SK-N-SH treated with all-trans-retinoic acid at 6 μM for 48 hours (cell line): ENCODE measurements at regions not wholly inside any gene's neighbourhood (a gene's known extent, or its start where the extent isn't known, plus 50 kb on each side); places are given as distances from the start of the nearest gene placed in this dataset.

Experiments
- ATAC-seq: fragments of 200-7000 bp; cut with Tn5 transposase; 3 replicates; pipeline ENCODE4 v1.9.1; 2020; ENCODE audit warnings: mild to moderate bottlenecking, moderate library complexity
- ARNTL ChIP-seq: fragments of 450-650 bp; formaldehyde crosslinking; IDR thresholded peaks from 2 replicates; pipeline ENCODE4 v1.5.0; 2020; ENCODE audit warnings: low read depth, mild to moderate bottlenecking, moderate library complexity, borderline replicate concordance
- BACH2 ChIP-seq: fragments of 250-450 bp; sonication (Bioruptor Pico); IDR thresholded peaks from 2 replicates; pipeline ENCODE4 v1.9.0; 2021; ENCODE audit warnings: mild to moderate bottlenecking, borderline replicate concordance
- CSDC2 ChIP-seq: fragments of 250-450 bp; sonication (Bioruptor Pico); IDR thresholded peaks from 2 replicates; pipeline ENCODE4 v1.5.0; 2020; ENCODE audit warnings: mild to moderate bottlenecking, moderate library complexity
- CSRNP3 ChIP-seq: fragments of 250-450 bp; sonication (Bioruptor Pico); IDR thresholded peaks from 2 replicates; pipeline ENCODE4 v1.5.1; 2021; ENCODE audit warnings: mild to moderate bottlenecking, moderate library complexity
- ESRRG ChIP-seq: fragments of 250-450 bp; sonication (Bioruptor Pico); IDR thresholded peaks from 2 replicates; pipeline ENCODE4 v1.6.1; 2021; ENCODE audit warnings: mild to moderate bottlenecking
- GLIS3 ChIP-seq: fragments of 250-450 bp; sonication (Bioruptor Pico); IDR thresholded peaks from 2 replicates; pipeline ENCODE4 v1.5.0; 2020; ENCODE audit warnings: mild to moderate bottlenecking, moderate library complexity
- ISL1 ChIP-seq: fragments of 250-450 bp; sonication (Bioruptor Pico); IDR thresholded peaks from 2 replicates; pipeline ENCODE4 v2.1.2; 2022; ENCODE audit warnings: mild to moderate bottlenecking, moderate library complexity
- OSR1 ChIP-seq: fragments of 250-450 bp; sonication (Bioruptor Pico); IDR thresholded peaks from 2 replicates; pipeline ENCODE4 v1.8.0; 2022; ENCODE audit warnings: moderate library complexity, mild to moderate bottlenecking, inconsistent platforms
- PATZ1 ChIP-seq: fragments of 250-450 bp; sonication (Bioruptor Pico); IDR thresholded peaks from 2 replicates; pipeline ENCODE4 v1.8.0; 2020; ENCODE audit warnings: mild to moderate bottlenecking, moderate library complexity, borderline replicate concordance
- PPARA ChIP-seq: fragments of 250-450 bp; sonication (Bioruptor Pico); IDR thresholded peaks from 2 replicates; pipeline ENCODE4 v1.5.0; 2020; ENCODE audit warnings: mild to moderate bottlenecking, borderline replicate concordance
- RARB ChIP-seq: fragments of 250-450 bp; sonication (Bioruptor Pico); IDR thresholded peaks from 2 replicates; pipeline ENCODE4 v1.8.0; 2021; ENCODE audit warnings: mild to moderate bottlenecking, moderate library complexity
- SNAI2 ChIP-seq: fragments of 250-450 bp; sonication (Bioruptor Pico); IDR thresholded peaks from 2 replicates; pipeline ENCODE4 v1.5.0; 2020; ENCODE audit warnings: mild to moderate bottlenecking, moderate library complexity
- TCF4 ChIP-seq: fragments of 250-450 bp; sonication (Bioruptor Pico); IDR thresholded peaks from 2 replicates; pipeline ENCODE4 v1.8.0; 2021; ENCODE audit warnings: mild to moderate bottlenecking, moderate library complexity, borderline replicate concordance
- TOX ChIP-seq: fragments of 250-450 bp; sonication (Bioruptor Pico); IDR thresholded peaks from 2 replicates; pipeline ENCODE4 v1.8.0; 2021; ENCODE audit warnings: mild to moderate bottlenecking, moderate library complexity, borderline replicate concordance
- ZC3H10 ChIP-seq: fragments of 250-450 bp; sonication (Bioruptor Pico); IDR thresholded peaks from 2 replicates; pipeline ENCODE4 v1.5.1; 2021; ENCODE audit warnings: mild to moderate bottlenecking, moderate library complexity
- ZFP3 ChIP-seq: fragments of 250-450 bp; sonication (Bioruptor Pico); IDR thresholded peaks from 2 replicates; pipeline ENCODE4 v1.5.0; 2020; ENCODE audit warnings: mild to moderate bottlenecking, moderate library complexity
- ZFP30 ChIP-seq: fragments of 450-650 bp; formaldehyde crosslinking; IDR thresholded peaks from 2 replicates; pipeline ENCODE4 v1.5.0; 2022; ENCODE audit warnings: mild to moderate bottlenecking, moderate library complexity
- ZNF565 ChIP-seq: fragments of 450-650 bp; formaldehyde crosslinking; conservative IDR thresholded peaks from 2 replicates; pipeline ENCODE4 v1.5.0; 2020; ENCODE audit warnings: low read depth, mild to moderate bottlenecking, moderate library complexity
- ZNF70 ChIP-seq: fragments of 450-650 bp; formaldehyde crosslinking; IDR thresholded peaks from 2 replicates; pipeline ENCODE4 v1.5.0; 2020; ENCODE audit warnings: mild to moderate bottlenecking, moderate library complexity
- ZNF8 ChIP-seq: fragments of 450-650 bp; formaldehyde crosslinking; IDR thresholded peaks from 2 replicates; pipeline ENCODE4 v1.5.0; 2020; ENCODE audit warnings: mild to moderate bottlenecking, moderate library complexity
- TF ChIP-seq, protein P1 (sequence below): fragments of 250-450 bp; sonication (Bioruptor Pico); IDR thresholded peaks from 2 replicates; pipeline ENCODE4 v1.5.0; 2020; ENCODE audit warnings: mild to moderate bottlenecking, moderate library complexity
- TF ChIP-seq, protein P2 (sequence below): fragments of 250-450 bp; sonication (Bioruptor Pico); IDR thresholded peaks from 2 replicates; pipeline ENCODE4 v1.5.1; 2020; ENCODE audit warnings: low read depth, mild to moderate bottlenecking, moderate library complexity
- TF ChIP-seq, protein P3 (sequence below): fragments of 250-450 bp; sonication (Bioruptor Pico); IDR thresholded peaks from 2 replicates; pipeline ENCODE4 v1.8.0; 2021; ENCODE audit warnings: low read depth, mild to moderate bottlenecking, moderate library complexity, borderline replicate concordance

- TF ChIP-seq OSR1 = no peak
- no peak for TF ChIP-seq CSDC2 (CRISPR knock-in tag)
- TF ChIP-seq, protein P1, sequence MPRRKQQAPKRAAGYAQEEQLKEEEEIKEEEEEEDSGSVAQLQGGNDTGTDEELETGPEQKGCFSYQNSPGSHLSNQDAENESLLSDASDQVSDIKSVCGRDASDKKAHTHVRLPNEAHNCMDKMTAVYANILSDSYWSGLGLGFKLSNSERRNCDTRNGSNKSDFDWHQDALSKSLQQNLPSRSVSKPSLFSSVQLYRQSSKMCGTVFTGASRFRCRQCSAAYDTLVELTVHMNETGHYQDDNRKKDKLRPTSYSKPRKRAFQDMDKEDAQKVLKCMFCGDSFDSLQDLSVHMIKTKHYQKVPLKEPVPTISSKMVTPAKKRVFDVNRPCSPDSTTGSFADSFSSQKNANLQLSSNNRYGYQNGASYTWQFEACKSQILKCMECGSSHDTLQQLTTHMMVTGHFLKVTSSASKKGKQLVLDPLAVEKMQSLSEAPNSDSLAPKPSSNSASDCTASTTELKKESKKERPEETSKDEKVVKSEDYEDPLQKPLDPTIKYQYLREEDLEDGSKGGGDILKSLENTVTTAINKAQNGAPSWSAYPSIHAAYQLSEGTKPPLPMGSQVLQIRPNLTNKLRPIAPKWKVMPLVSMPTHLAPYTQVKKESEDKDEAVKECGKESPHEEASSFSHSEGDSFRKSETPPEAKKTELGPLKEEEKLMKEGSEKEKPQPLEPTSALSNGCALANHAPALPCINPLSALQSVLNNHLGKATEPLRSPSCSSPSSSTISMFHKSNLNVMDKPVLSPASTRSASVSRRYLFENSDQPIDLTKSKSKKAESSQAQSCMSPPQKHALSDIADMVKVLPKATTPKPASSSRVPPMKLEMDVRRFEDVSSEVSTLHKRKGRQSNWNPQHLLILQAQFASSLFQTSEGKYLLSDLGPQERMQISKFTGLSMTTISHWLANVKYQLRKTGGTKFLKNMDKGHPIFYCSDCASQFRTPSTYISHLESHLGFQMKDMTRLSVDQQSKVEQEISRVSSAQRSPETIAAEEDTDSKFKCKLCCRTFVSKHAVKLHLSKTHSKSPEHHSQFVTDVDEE (CRISPR knock-in tag) = no peak
- TF ChIP-seq, protein P2, sequence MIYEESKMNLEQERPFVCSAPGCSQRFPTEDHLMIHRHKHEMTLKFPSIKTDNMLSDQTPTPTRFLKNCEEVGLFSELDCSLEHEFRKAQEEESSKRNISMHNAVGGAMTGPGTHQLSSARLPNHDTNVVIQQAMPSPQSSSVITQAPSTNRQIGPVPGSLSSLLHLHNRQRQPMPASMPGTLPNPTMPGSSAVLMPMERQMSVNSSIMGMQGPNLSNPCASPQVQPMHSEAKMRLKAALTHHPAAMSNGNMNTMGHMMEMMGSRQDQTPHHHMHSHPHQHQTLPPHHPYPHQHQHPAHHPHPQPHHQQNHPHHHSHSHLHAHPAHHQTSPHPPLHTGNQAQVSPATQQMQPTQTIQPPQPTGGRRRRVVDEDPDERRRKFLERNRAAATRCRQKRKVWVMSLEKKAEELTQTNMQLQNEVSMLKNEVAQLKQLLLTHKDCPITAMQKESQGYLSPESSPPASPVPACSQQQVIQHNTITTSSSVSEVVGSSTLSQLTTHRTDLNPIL (CRISPR knock-in tag) = no peak
- TF ChIP-seq, protein P3, sequence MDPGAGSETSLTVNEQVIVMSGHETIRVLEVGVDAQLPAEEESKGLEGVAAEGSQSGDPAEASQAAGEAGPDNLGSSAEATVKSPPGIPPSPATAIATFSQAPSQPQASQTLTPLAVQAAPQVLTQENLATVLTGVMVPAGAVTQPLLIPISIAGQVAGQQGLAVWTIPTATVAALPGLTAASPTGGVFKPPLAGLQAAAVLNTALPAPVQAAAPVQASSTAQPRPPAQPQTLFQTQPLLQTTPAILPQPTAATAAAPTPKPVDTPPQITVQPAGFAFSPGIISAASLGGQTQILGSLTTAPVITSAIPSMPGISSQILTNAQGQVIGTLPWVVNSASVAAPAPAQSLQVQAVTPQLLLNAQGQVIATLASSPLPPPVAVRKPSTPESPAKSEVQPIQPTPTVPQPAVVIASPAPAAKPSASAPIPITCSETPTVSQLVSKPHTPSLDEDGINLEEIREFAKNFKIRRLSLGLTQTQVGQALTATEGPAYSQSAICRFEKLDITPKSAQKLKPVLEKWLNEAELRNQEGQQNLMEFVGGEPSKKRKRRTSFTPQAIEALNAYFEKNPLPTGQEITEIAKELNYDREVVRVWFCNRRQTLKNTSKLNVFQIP = no peak
- TF ChIP-seq ZNF8 (CRISPR knock-in tag) = no peak
- no peak for TF ChIP-seq ZC3H10
- no peak for TF ChIP-seq TCF4 (CRISPR knock-in tag)
- TF ChIP-seq ZNF565 = no peak
- no peak for TF ChIP-seq ZFP30 (CRISPR knock-in tag)
- no peak for TF ChIP-seq ISL1 (CRISPR knock-in tag)
- no peak for TF ChIP-seq ZNF70 (CRISPR knock-in tag)
- TF ChIP-seq SNAI2 = no peak
- no peak for TF ChIP-seq RARB (CRISPR knock-in tag)
- no peak for TF ChIP-seq ARNTL (CRISPR knock-in tag)
- TF ChIP-seq BACH2 (CRISPR knock-in tag) = no peak
- no peak for TF ChIP-seq ZFP3 (CRISPR knock-in tag)
- no peak for TF ChIP-seq PPARA (CRISPR knock-in tag)
- TF ChIP-seq PATZ1 (CRISPR knock-in tag) = no peak
- no peak for ATAC-seq
Measured at GRCh38 chr6:9537381-9537780, 877.5 kb downstream of the TFAP2A start.

DNA sequence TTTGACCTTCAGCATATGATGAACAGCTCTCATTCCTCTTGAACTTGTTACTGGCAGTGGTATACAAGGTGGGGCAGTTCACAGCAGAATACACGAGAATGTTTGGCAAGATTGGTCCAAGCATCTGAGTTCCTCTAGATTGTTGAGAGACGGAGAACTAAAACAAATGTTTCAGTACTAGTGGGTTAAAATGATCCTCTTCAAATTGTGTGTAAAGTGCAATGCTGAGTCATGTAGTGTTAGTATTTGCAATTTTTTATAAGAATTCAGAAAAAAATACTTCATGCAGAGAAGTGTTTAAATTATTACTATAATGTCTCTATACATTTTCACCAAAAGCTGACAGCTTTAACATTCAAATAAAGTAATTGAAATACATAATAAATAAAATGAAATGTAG lies 879.8 kb downstream of the TFAP2A start:
- TF ChIP-seq OSR1 = no peak
- no peak for TF ChIP-seq BACH2 (CRISPR knock-in tag)
- no peak for TF ChIP-seq ESRRG
- TF ChIP-seq, protein P3 = no peak
- no peak for TF ChIP-seq TOX (CRISPR knock-in tag)
- no peak for ATAC-seq

DNA sequence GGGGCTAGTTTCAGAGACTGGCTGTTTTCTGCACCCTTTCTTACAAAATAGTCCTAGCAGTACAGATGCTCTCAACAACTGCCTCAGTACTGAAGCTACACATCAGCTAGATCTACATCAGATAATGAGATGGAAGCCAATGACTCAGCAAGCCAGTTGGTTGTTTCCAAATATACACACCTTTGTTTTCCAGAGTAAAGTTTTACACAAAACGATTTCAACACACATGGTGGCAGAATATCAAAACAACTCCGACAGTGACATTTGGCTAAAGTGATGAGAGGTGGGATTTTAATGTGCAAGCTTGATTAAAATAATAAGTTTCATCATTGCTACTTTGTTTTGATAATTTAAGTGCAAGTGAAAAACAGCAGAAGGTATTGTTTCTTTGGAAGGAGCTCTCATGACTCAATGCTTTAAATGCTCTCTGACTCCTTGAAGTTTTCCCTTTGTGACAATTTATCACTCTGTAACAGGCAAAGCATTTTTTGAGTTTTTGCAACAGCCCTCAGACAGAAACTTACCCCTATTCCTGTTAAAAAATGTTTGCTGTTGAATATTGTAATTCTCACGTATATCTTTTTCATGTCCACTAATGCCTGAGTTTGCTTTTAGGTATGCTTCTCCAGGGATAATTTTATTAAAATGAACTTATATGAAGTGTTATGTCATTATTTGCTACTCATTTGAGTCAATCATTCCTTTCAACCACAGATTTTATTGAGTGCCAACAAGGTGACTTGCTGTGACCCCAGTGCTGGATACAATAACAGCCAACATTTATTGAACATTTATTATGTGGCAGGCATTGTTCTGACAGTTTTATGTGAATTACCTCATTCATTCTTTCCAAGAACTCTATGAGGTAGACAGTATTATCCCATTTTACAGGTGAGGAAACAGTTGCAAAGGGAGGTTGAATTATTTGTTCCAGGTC lies 882.0 kb downstream of the TFAP2A start:
- no peak for ATAC-seq
- TF ChIP-seq TOX (CRISPR knock-in tag) (no peak), PATZ1 (CRISPR knock-in tag) (no peak), ZFP3 (CRISPR knock-in tag) (no peak), CSRNP3 (CRISPR knock-in tag) (no peak), ZC3H10 (no peak), BACH2 (CRISPR knock-in tag) (no peak), GLIS3 (CRISPR knock-in tag) (no peak)
